Left lung (tissue), 4 donors: ENCODE measurements at regions not wholly inside any gene's neighbourhood (a gene's known extent, or its start where the extent isn't known, plus 50 kb on each side); places are given as distances from the start of the nearest gene placed in this dataset.

Experiments
- ATAC-seq: fragments of 200-7000 bp; cut with Tn5 transposase; one replicate; pipeline ENCODE4 v1.9.1; 2020; ENCODE audit warnings: moderate library complexity
- DNase-seq, 4 donors: peaks; one replicate each; pipeline ENCODE4 v3.0.0-alpha.2; 2013 to 2020
- H3K27ac ChIP-seq, 2 donors: fragments of 200-600 bp; sonication (generic) in 1 of 2; one replicate each; pipeline versions ENCODE4 v1.5.0 to v1.8.0; 2020 to 2021
- H3K27me3 ChIP-seq, 2 donors: fragments of 200-600 bp; sonication (generic) in 1 of 2; one replicate each; pipeline versions ENCODE4 v1.5.0 to v1.8.0; 2020 to 2021
- H3K36me3 ChIP-seq, 2 donors: fragments of 200-600 bp; sonication (generic) in 1 of 2; one replicate each; pipeline versions ENCODE4 v1.5.0 to v1.8.0; 2020 to 2021
- H3K4me1 ChIP-seq, 2 donors: fragments of 200-600 bp; one replicate each; pipeline ENCODE4 v1.8.0; 2021
- H3K4me3 ChIP-seq, 2 donors: fragments of 200-600 bp; sonication (generic) in 1 of 2; one replicate each; pipeline versions ENCODE4 v1.5.0 to v1.8.0; 2020 to 2021; ENCODE audit warnings: mild to moderate bottlenecking in 1 of 2
- H3K9me3 ChIP-seq, 2 donors: fragments of 200-600 bp; sonication (generic) in 1 of 2; one replicate each; pipeline versions ENCODE4 v1.5.0 to v1.8.0; 2020 to 2021
- intact Hi-C, 2 donors: fragments of 100-400 bp; cut with DNase I; formaldehyde crosslinking; loops; one replicate each; pipeline versions ENCODE4 v1.11.2 to v1.14.2; 2022
- TF ChIP-seq, protein P1 (sequence below), 2 donors: fragments of 200-600 bp; sonication (generic) in 1 of 2; IDR thresholded peaks; one replicate each; pipeline versions ENCODE4 v1.5.0 to v1.8.0; 2021; ENCODE audit warnings: antibody characterized with exemption in 2 of 2
- donor health status: DM: no; HTN: yes; CAD: no.
- donor health status: DM: no; HTN: no; CAD: no.

DNA sequence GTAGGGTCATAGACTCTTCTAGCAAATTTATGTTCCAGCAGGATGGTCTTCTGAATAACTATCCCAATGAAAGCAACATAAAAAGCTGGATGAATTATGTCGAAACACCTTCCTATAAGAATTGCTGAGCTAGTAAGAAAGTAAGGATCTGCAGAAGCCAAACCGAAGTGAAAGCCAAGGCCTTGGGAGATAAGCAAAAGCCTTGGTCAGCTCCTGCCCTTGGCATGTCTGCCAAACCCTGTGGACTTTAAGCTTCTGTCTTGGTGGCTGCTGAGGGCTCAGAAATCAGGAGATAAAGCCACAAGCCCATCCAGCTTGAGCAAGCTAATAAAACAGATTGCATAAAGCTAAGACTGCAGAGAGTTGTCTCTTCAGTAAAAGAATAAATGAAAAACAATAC lies 81.2 kb upstream of the KCND3 start:
- H3K4me3 ChIP-seq, result no peak overlapping the region
- no peak overlapping the region for H3K27ac ChIP-seq
- TF ChIP-seq, protein P1, sequence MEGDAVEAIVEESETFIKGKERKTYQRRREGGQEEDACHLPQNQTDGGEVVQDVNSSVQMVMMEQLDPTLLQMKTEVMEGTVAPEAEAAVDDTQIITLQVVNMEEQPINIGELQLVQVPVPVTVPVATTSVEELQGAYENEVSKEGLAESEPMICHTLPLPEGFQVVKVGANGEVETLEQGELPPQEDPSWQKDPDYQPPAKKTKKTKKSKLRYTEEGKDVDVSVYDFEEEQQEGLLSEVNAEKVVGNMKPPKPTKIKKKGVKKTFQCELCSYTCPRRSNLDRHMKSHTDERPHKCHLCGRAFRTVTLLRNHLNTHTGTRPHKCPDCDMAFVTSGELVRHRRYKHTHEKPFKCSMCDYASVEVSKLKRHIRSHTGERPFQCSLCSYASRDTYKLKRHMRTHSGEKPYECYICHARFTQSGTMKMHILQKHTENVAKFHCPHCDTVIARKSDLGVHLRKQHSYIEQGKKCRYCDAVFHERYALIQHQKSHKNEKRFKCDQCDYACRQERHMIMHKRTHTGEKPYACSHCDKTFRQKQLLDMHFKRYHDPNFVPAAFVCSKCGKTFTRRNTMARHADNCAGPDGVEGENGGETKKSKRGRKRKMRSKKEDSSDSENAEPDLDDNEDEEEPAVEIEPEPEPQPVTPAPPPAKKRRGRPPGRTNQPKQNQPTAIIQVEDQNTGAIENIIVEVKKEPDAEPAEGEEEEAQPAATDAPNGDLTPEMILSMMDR (IDR thresholded peaks at IDR 0.05), result no peak
- no peak for ATAC-seq
- H3K27me3 ChIP-seq, result no peaks in the 10 kb centered on the region
- H3K9me3 ChIP-seq, result peaks cover 0 to 3% of the 10 kb centered on the region in 2 donors
- DNase-seq, result no peak
- H3K36me3 ChIP-seq, result no peaks in the 10 kb centered on the region
- intact Hi-C loops, result no loop called here
- H3K4me1 ChIP-seq, result no peaks in the 10 kb centered on the region

DNA sequence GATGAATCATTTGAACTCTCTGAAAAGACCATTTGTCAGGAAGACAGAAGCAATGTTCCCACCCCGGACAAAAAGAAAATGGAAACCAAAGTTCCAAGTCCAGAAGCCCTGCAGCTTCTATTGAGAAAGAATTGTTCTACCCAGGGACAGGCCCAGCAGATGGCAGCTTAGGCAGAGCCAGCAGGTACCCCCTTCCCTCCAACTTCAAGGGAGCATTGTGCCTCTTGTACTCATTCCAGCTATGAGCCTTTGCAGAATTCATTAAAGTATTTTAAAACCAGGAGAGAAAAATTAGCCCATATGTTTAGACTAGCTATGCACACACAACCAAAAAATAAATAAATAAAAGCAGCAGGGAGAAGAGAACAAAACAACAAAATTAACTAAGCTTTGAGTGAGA lies 85.2 kb upstream of the KCND3 start:
- intact Hi-C loops, result no loop called here
- no peaks in the 10 kb centered on the region for H3K27me3 ChIP-seq
- no peak for DNase-seq

GRCh38 chr1:112075566-112075965 lies 86.1 kb upstream of the KCND3 start:
- peaks cover 0 to 3% of the 10 kb centered on the region in 2 donors for H3K9me3 ChIP-seq
- ATAC-seq (no peak), DNase-seq (no peak)
- TF ChIP-seq, protein P1 (IDR thresholded peaks at IDR 0.05), result no peak
- no peak overlapping the region for H3K4me3 ChIP-seq
- no peaks in the 10 kb centered on the region for H3K36me3 ChIP-seq
- no peak overlapping the region for H3K27ac ChIP-seq
- H3K27me3 ChIP-seq, result no peaks in the 10 kb centered on the region
- intact Hi-C loops, result no loop called here
- no peaks in the 10 kb centered on the region for H3K4me1 ChIP-seq

More for the DNA sequence above, 85.2 kb upstream of the KCND3 start:
- ATAC-seq, result no peak
- Histone ChIP-seq H3K27ac (no peak overlapping the region), H3K9me3 (peaks cover 0 to 3% of the 10 kb centered on the region in 2 donors), H3K4me1 (no peaks in the 10 kb centered on the region), H3K36me3 (no peaks in the 10 kb centered on the region), H3K4me3 (no peak overlapping the region)
- TF ChIP-seq, protein P1 (IDR thresholded peaks at IDR 0.05), result no peak

DNA sequence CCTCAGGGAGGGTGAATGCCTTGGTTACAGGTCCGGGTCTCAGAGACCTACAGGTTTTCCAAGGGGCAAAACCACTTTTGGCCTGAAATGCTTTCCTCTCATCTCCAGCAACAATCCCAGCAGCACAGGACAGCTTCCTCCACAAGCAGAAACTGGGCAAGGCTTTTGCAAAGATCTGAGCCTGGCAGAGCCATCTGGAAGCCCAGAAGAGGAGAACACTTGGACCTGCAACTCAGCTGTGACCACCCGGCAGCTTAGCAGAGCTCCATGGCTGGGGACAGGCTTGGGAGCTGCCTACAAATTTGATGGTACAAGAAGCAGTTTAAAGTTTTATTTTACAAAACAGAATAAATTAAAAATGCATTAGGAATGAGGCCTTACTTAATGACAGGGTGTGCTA lies 90.0 kb upstream of the KCND3 start:
- TF ChIP-seq, protein P1 (IDR thresholded peaks at IDR 0.05), result no peak

GRCh38 chr1:112083487-112083886 lies 94.0 kb upstream of the KCND3 start:
- DNase-seq, result peak in 2 of 4 donors; percentile 5 to 10
- intact Hi-C loops, result no loop called here
- Histone ChIP-seq H3K27me3 (no peaks in the 10 kb centered on the region), H3K27ac (no peak overlapping the region), H3K4me3 (no peak overlapping the region), H3K9me3 (no peaks in the 10 kb centered on the region), H3K36me3 (no peaks in the 10 kb centered on the region), H3K4me1 (no peaks in the 10 kb centered on the region)
- TF ChIP-seq, protein P1 (IDR thresholded peaks at IDR 0.05), result no peak
- peak; percentile 47 for ATAC-seq

More for the DNA sequence above, 90.0 kb upstream of the KCND3 start:
- H3K4me3 ChIP-seq, result no peak overlapping the region
- H3K27ac ChIP-seq, result no peak overlapping the region
- H3K27me3 ChIP-seq, result no peaks in the 10 kb centered on the region
- no peaks in the 10 kb centered on the region for H3K36me3 ChIP-seq
- ATAC-seq (no peak), DNase-seq (no peak)
- no peaks in the 10 kb centered on the region for H3K9me3 ChIP-seq
- intact Hi-C loops, result no loop called here
- no peaks in the 10 kb centered on the region for H3K4me1 ChIP-seq
